ENCODE measurements at regions not wholly inside any gene's neighbourhood (a gene's known extent, or its start where the extent isn't known, plus 50 kb on each side); places are given as distances from the start of the nearest gene placed in this dataset.
"Not testable (repeated sequence)": the region's sequence is repeated elsewhere in the genome, so short reads cannot be mapped to it uniquely, and the experiment has no call there.

GRCh38 chr11:100409267-100409666 lies 277.8 kb upstream of the ARHGAP42 start:
- H3K27me3 ChIP-seq; H3K4me3 ChIP-seq; H3K27ac ChIP-seq; H3K4me1 ChIP-seq; DNase-seq; H3K36me3 ChIP-seq; intact Hi-C loops (cut with DNase I); H3K9me3 ChIP-seq: not testable (repeated sequence)
- WGBS, 2 donors: 84% methylated on average over 8 of the region's 11 CpGs; no CpG with 5 or more reads in 1 of the 2 donors

GRCh38 chr11:100419518-100419917 lies 267.6 kb upstream of the ARHGAP42 start:
- H3K27me3 ChIP-seq: no peaks in the 10 kb centered on the region
- H3K27ac ChIP-seq: no peak overlapping the region
- H3K4me3 ChIP-seq: no peak overlapping the region
- no peak for DNase-seq
- no peak for TF ChIP-seq POLR2A (IDR thresholded peaks at IDR 0.05)
- no peak for TF ChIP-seq CTCF (IDR thresholded peaks at IDR 0.05)
- no peaks in the 10 kb centered on the region for H3K4me1 ChIP-seq
- intact Hi-C loops (cut with DNase I): no loop called here
- H3K36me3 ChIP-seq: no peaks in the 10 kb centered on the region
- peaks cover 0 to 13% (median 0%) of the 10 kb centered on the region in 3 donors for H3K9me3 ChIP-seq
- WGBS, 2 donors: 77 to 87% methylated on average over 2 of the region's 2 CpGs

GRCh38 chr11:100434821-100435641 lies 252.1 kb upstream of the ARHGAP42 start:
- intact Hi-C loops (cut with DNase I): no loop called here
- 73 to 74% methylated on average over 9 to 10 of the region's 10 CpGs for WGBS, 2 donors
- TF ChIP-seq CTCF (IDR thresholded peaks at IDR 0.05) (no peak), POLR2A (IDR thresholded peaks at IDR 0.05) (no peak)
- H3K4me3 ChIP-seq: no peak overlapping the region
- H3K27me3 ChIP-seq: no peaks in the 10 kb centered on the region
- no peaks in the 10 kb centered on the region for H3K9me3 ChIP-seq
- H3K4me1 ChIP-seq: peaks cover 0 to 4% (median 0%) of the 10 kb centered on the region in 3 donors
- no peak overlapping the region for H3K27ac ChIP-seq
- DNase-seq: no peak
- no peaks in the 10 kb centered on the region for H3K36me3 ChIP-seq

GRCh38 chr11:100438376-100438775 lies 248.7 kb upstream of the ARHGAP42 start:
- Histone ChIP-seq H3K27me3 (no peaks in the 10 kb centered on the region), H3K4me3 (no peak overlapping the region), H3K27ac (no peak overlapping the region), H3K36me3 (no peaks in the 10 kb centered on the region), H3K9me3 (no peaks in the 10 kb centered on the region), H3K4me1 (peaks cover 0 to 8% (median 6%) of the 10 kb centered on the region in 3 donors)
- WGBS, 2 donors: 41 to 51% methylated on average over 2 of the region's 2 CpGs
- intact Hi-C loops (cut with DNase I): no loop called here
- no peak for DNase-seq
- TF ChIP-seq CTCF (IDR thresholded peaks at IDR 0.05): no peak
- no peak for TF ChIP-seq POLR2A (IDR thresholded peaks at IDR 0.05)

- intact Hi-C loops (cut with DNase I): no loop called here
- H3K4me3 ChIP-seq: no peak overlapping the region
- TF ChIP-seq CTCF (IDR thresholded peaks at IDR 0.05) (no peak), POLR2A (IDR thresholded peaks at IDR 0.05) (no peak)
- 65 to 91% methylated on average over 1 of the region's 1 CpG for WGBS, 2 donors
- peaks cover 0 to 22% (median 6%) of the 10 kb centered on the region in 3 donors for H3K4me1 ChIP-seq
- no peaks in the 10 kb centered on the region for H3K27me3 ChIP-seq
- H3K9me3 ChIP-seq: no peaks in the 10 kb centered on the region
- H3K27ac ChIP-seq: no peak overlapping the region
- no peak for DNase-seq
- no peaks in the 10 kb centered on the region for H3K36me3 ChIP-seq
Measured at GRCh38 chr11:100441086-100441485, 246.0 kb upstream of the ARHGAP42 start.

Measured in esophagus squamous epithelium (tissue), 5 donors.